Parathyroid adenoma (tissue), 2 donors: ENCODE measurements at regions not wholly inside any gene's neighbourhood (a gene's known extent, or its start where the extent isn't known, plus 50 kb on each side); places are given as distances from the start of the nearest gene placed in this dataset.

Source experiments
- H2AFZ ChIP-seq: fragments of 300-600 bp; sonication (generic); one replicate; pipeline ENCODE4 v1.7.0; 2017; ENCODE audit warnings: antibody characterized with exemption, mild to moderate bottlenecking
- H3K27ac ChIP-seq: fragments of 300-600 bp; sonication (generic); one replicate; pipeline ENCODE4 v1.7.0; 2017
- H3K27me3 ChIP-seq: fragments of 300-600 bp; sonication (generic); one replicate; pipeline ENCODE4 v1.7.0; 2017; ENCODE audit warnings: low read length; ENCODE audit not compliant: control insufficient read depth, insufficient read depth
- H3K36me3 ChIP-seq: fragments of 300-600 bp; sonication (generic); one replicate; pipeline ENCODE4 v1.7.0; 2017; ENCODE audit warnings: low read length; ENCODE audit not compliant: control insufficient read depth, insufficient read depth
- H3K4me1 ChIP-seq: fragments of 300-600 bp; sonication (generic); one replicate; pipeline ENCODE4 v1.7.0; 2017; ENCODE audit warnings: control low read depth
- H3K4me2 ChIP-seq: fragments of 300-600 bp; sonication (generic); one replicate; pipeline ENCODE4 v1.7.0; 2017; ENCODE audit warnings: low read length
- H3K4me3 ChIP-seq: fragments of 300-600 bp; sonication (generic); one replicate; pipeline ENCODE4 v1.7.0; 2017; ENCODE audit warnings: low read depth, low read length
- H3K79me2 ChIP-seq: fragments of 300-600 bp; sonication (generic); one replicate; pipeline ENCODE4 v1.7.0; 2017; ENCODE audit warnings: control low read depth
- H3K9ac ChIP-seq: fragments of 300-600 bp; sonication (generic); one replicate; pipeline ENCODE4 v1.7.0; 2017; ENCODE audit warnings: mild to moderate bottlenecking
- H3K9me3 ChIP-seq: fragments of 300-600 bp; sonication (generic); one replicate; pipeline ENCODE4 v1.7.0; 2017; ENCODE audit warnings: low read length; ENCODE audit not compliant: control insufficient read depth
- TF ChIP-seq, protein P1 (sequence below): fragments of 300-600 bp; sonication (generic); IDR thresholded peaks from one replicate; pipeline ENCODE4 v1.7.0; 2017; ENCODE audit warnings: antibody characterized with exemption, mild to moderate bottlenecking
- donor health status: primary hyperparathyroidism.

DNA sequence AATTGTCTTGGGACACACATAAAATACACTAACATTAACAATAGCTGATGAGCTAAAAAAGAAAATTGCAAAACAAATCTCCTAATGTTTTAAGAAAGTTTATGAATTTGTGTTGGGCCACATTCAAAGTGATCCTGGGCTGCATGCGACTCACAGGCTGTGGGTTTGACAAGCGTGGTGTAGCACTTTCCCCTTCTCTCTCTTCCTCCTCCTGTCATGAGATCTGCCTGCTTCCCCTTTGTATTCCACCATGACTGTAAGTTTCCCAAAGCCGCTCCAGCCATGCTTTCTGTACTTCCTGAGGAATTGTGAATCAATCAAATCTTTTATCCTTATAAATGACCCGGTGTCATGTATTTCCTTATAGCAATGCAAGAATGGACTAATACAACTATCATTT, 178.0 kb downstream of the TLR4 start:
- Histone ChIP-seq H3K36me3 (no peaks in the 10 kb centered on the region), H3K79me2 (no peaks in the 10 kb centered on the region), H3K27me3 (no peaks in the 10 kb centered on the region), H3K9ac (no peak overlapping the region), H3K4me3 (no peak overlapping the region), H3K4me2 (no peak overlapping the region), H2AFZ (no peak overlapping the region), H3K4me1 (no peaks in the 10 kb centered on the region), H3K9me3 (no peaks in the 10 kb centered on the region), H3K27ac (no peak overlapping the region)
- TF ChIP-seq, protein P1, sequence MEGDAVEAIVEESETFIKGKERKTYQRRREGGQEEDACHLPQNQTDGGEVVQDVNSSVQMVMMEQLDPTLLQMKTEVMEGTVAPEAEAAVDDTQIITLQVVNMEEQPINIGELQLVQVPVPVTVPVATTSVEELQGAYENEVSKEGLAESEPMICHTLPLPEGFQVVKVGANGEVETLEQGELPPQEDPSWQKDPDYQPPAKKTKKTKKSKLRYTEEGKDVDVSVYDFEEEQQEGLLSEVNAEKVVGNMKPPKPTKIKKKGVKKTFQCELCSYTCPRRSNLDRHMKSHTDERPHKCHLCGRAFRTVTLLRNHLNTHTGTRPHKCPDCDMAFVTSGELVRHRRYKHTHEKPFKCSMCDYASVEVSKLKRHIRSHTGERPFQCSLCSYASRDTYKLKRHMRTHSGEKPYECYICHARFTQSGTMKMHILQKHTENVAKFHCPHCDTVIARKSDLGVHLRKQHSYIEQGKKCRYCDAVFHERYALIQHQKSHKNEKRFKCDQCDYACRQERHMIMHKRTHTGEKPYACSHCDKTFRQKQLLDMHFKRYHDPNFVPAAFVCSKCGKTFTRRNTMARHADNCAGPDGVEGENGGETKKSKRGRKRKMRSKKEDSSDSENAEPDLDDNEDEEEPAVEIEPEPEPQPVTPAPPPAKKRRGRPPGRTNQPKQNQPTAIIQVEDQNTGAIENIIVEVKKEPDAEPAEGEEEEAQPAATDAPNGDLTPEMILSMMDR = no peak

DNA sequence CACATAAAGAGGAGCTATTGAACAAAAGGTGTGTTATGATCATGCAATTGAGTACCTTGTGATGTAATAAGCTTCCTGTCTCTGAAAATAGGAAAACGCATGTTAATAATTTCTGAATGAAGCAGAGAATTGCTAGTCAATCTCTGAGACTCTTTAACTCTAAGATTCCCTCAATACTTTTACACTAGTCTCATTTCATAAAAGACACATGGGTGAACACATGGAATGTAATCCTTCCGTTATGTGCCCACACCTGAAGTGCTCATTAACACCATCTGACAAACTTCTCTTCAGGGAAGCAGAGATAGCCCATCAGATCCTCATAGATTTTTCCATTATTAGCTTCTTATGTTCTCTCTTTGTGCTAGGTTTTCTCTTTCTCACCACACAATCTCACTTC, 182.4 kb downstream of the TLR4 start:
- H3K27ac ChIP-seq = no peak overlapping the region
- H3K9ac ChIP-seq = no peak overlapping the region
- no peak overlapping the region for H3K4me3 ChIP-seq
- TF ChIP-seq, protein P1 = no peak
- no peaks in the 10 kb centered on the region for H3K36me3 ChIP-seq
- H3K9me3 ChIP-seq = no peaks in the 10 kb centered on the region
- no peaks in the 10 kb centered on the region for H3K27me3 ChIP-seq
- H3K4me1 ChIP-seq = no peaks in the 10 kb centered on the region
- no peaks in the 10 kb centered on the region for H3K79me2 ChIP-seq
- no peak overlapping the region for H2AFZ ChIP-seq
- H3K4me2 ChIP-seq = no peak overlapping the region

DNA sequence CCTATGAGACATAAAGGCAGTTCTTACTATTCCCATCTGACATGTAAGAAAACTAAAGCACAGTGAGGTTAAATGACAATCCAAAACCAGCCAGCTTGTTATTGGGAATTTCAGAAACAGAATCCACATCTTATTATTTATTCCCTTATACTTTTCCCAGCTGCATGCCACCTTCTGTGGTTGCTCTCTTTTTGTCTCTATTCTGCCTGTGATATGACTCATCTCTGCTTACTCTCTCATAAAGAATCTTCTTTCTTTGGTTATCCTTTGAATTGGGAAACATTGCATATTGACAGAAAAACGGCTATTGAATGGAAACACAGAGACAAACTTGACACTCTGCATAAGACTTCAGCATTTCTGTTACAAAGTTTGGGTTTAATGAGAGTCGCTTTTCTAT, 183.2 kb downstream of the TLR4 start:
- Histone ChIP-seq H3K4me1 (no peaks in the 10 kb centered on the region), H3K4me2 (no peak overlapping the region), H3K27ac (no peak overlapping the region), H3K9me3 (no peaks in the 10 kb centered on the region), H3K79me2 (no peaks in the 10 kb centered on the region), H3K27me3 (no peaks in the 10 kb centered on the region), H3K9ac (no peak overlapping the region), H3K4me3 (no peak overlapping the region), H2AFZ (no peak overlapping the region), H3K36me3 (no peaks in the 10 kb centered on the region)
- TF ChIP-seq, protein P1 = no peak

DNA sequence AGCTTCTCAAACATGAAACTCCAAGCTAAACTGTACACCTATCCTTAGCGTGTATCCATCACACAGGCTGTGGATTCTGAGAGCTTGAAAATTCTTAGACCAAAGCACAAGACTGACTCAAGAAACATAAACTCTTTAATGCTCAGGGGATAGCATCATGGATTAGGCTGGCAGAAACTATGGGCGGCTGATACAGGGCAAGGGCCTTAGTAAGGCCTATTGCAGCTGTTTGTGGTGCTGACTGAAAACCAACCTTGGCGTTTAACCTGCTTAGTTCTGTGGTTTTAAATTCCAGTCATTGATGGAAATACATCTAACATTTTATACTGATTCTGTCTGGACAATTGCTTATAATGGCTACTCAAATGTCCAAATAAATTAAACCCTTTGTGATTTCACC, 183.7 kb downstream of the TLR4 start:
- Histone ChIP-seq H3K9ac (no peak overlapping the region), H3K27ac (no peak overlapping the region), H3K36me3 (no peaks in the 10 kb centered on the region), H3K27me3 (no peaks in the 10 kb centered on the region), H3K4me2 (no peak overlapping the region), H3K4me3 (no peak overlapping the region), H3K79me2 (no peaks in the 10 kb centered on the region), H3K4me1 (no peaks in the 10 kb centered on the region), H2AFZ (no peak overlapping the region), H3K9me3 (no peaks in the 10 kb centered on the region)
- TF ChIP-seq, protein P1 = no peak

DNA sequence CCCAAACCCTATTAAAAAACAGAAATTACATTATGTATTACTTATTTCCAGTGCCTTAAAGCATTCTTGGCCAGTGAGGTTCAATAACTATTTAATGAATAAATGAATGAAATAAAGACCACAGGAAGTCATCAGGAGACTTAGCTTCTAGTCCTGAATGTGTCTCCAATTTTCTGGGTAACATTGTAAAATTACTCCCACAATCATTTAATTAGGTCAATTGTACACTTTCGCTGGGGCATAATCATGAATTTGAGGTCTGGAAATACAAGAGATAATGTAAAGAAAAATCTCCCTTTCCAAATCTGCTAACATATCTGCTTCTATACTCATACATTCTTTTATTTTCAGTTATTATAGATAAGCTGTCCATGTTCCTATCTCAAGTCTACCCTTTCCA, 199.2 kb downstream of the TLR4 start:
- TF ChIP-seq, protein P1 = no peak
- no peak overlapping the region for H2AFZ ChIP-seq
- H3K9ac ChIP-seq = no peak overlapping the region
- no peak overlapping the region for H3K27ac ChIP-seq
- no peak overlapping the region for H3K4me3 ChIP-seq
- H3K79me2 ChIP-seq = no peaks in the 10 kb centered on the region
- H3K4me1 ChIP-seq = no peaks in the 10 kb centered on the region
- H3K4me2 ChIP-seq = no peak overlapping the region
- H3K36me3 ChIP-seq = no peaks in the 10 kb centered on the region
- no peaks in the 10 kb centered on the region for H3K9me3 ChIP-seq
- no peaks in the 10 kb centered on the region for H3K27me3 ChIP-seq
